ACHN (cell line): ENCODE measurements at regions not wholly inside any gene's neighbourhood (a gene's known extent, or its start where the extent isn't known, plus 50 kb on each side); places are given as distances from the start of the nearest gene placed in this dataset.
"Not testable (repeated sequence)": the region's sequence is repeated elsewhere in the genome, so short reads cannot be mapped to it uniquely, and the experiment has no call there.

Experiments
- DNase-seq: peaks from one replicate; pipeline ENCODE4 v3.0.0-alpha.2; 2015
- in situ Hi-C: cut with HindIII; loops from 2 replicates; pipeline ENCODE4 v1.10.0; 2017; ENCODE audit warnings: low sequenced_read_pairs, low pct_ligation_motif_present, low pct_unique_long_range_greater_than_20kb

DNA sequence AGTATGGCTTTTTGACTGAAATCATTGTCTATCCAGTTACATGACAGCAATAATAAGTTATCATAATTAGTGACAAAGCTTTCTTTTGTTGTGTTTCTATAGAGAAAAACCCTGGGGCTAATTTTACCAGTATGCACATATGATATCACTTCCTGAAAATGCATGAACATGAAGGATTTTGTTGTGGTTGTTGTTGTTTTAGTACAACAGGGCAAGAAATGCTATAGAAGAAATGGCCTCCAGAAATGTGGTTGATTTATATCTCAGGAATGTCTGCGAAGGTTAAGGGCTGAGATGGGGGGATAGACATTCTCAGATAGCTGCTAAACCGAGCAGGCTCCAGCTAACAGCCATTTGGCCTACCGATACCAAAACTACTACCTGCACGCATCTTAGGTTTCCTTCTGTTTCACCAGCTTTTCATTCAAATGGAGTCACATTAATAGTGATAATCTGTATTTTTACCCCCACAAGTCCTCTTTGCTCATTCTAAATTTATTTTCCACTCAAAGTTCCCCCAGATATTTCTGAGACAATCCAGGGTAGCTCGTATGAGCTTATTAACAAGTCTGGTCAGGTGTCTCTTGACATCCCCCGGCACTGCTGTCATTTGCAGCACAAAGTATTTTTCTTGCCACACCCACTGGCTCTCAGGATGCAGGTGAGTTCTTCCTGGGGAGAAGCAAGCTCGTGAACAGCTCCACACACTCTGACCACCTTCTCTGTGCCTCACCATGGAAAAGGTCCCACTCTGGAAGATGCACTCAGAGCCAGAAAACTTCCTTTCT lies 232.4 kb upstream of the GAS1 start:
- in situ Hi-C loops, result no loop called here
- no peak for DNase-seq

DNA sequence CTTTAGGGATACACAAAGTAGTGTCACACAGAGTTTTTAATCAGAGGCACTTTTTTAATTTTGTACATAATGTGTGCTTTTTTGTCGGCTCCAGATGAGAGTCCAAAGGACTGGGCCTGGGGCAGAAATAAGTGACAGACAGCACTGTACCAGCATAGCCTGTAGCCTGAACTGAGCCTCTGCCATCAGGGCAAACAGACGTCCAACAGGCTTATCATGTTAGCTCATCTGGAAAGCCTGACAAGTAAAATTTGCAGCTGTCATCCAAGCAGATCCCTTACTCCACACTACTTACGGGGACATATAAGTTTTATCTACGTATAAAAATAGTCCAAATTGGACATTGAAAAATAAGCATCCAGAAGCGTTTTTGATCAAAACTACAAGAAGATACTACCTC lies 233.1 kb upstream of the GAS1 start:
- in situ Hi-C loops, result no loop called here
- DNase-seq, result no peak

GRCh38 chr9:87180841-87181240 lies 233.5 kb upstream of the GAS1 start:
- DNase-seq, result no peak
- in situ Hi-C loops, result no loop called here

GRCh38 chr9:87181670-87182069 lies 234.4 kb upstream of the GAS1 start:
- in situ Hi-C loops, result no loop called here
- DNase-seq, result no peak

DNA sequence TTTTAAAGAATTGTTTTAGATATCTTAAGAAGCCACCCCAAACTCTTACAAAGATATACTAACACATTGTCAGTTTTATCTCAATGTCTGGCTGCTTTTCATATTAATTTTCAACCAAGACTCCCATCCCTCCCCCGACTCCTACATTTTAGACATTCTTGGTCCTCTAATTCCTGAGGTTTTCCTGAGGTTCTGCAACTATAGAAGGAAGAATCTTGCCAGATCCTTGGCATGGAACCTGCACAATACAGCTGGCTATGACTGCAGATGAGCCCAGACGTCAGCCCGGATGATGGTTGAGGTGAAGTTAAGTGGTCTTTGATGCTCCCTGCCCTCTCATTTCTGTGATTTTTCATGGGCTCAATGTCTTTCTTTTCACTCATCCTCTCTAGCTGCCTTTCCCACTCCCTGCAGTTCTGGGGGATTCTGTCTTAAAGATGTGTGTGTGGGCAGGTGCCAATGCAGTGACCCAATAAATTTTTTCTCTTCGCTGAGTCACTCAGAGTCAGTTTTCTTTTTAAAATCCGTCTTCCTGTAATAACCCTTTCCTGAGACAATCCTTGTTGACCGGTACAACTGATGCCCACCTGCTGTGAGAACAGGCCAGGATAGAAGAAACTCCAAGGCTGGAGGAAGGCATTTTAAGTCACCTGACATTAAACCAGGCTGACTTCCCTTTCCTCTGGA lies 237.8 kb upstream of the GAS1 start:
- DNase-seq, result peak; percentile 29
- in situ Hi-C loops, result no loop called here

DNA sequence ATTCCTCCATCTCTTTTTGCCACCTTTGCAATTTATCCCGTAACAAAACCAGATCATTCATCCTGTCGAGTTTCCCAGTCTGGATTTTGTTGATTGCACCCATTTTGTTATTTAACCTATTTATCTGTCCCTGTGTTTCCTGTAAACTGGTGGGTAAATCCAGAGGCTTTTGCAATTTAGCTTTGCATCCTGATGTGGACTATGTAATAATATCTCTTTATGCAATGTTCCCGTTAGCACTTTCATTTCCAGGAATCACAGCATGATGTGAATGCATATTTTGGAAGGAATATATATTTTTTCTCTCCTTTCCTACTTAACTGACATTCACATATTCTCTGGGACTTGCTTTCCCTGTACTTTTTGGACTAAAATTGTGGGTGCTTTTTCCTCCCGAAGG lies 240.3 kb upstream of the GAS1 start:
- in situ Hi-C loops, result no loop called here
- DNase-seq, result no peak

DNA sequence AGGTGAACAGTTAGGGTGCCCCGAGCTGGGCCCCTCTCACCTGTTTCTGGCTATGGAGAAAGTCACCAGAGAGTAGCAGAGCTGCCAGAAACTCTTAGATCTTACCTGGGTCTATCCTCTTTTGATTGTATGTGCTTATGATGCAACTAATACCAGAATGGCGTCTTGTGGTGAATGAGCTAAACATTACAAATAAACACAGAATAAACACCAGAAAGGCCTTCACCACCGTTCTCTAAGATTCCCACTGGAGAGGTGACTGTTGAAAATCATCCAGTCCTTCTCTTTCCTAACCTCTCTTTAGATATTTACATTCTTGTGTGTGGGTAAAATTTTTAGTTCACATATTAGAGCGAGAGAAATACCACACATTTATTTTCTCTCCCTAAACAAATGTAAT lies 241.7 kb upstream of the GAS1 start:
- in situ Hi-C loops, result no loop called here
- no peak for DNase-seq

GRCh38 chr9:87193151-87193550 lies 245.8 kb upstream of the GAS1 start:
- in situ Hi-C loops, result no loop called here
- no peak for DNase-seq

- peak; percentile 6 for DNase-seq
- in situ Hi-C loops, result no loop called here
These were observed 246.9 kb upstream of the GAS1 start for GRCh38 chr9:87193925-87194868.

DNA sequence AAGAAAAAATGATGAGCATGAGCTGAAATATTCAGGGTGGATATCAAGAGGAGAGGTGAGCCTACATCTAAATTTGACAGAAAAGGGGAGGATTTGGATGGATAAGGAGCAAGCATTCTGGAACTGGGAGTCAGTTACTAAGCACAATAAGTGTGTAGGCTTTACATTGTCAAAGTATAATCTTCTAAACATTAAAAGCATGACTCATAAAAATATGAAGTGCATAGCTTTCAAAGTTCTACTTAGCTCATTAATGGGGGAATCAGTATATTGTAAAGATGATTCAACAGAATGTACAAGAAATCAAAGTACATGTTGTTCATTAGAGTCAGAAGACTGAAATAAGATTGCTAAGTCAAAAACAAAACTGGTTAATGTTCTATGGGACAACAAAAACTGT lies 248.0 kb upstream of the GAS1 start:
- no peak for DNase-seq
- in situ Hi-C loops, result no loop called here

- no peak for DNase-seq
- in situ Hi-C loops, result no loop called here
These were observed 250.2 kb upstream of the GAS1 start for GRCh38 chr9:87197349-87198130.

DNA sequence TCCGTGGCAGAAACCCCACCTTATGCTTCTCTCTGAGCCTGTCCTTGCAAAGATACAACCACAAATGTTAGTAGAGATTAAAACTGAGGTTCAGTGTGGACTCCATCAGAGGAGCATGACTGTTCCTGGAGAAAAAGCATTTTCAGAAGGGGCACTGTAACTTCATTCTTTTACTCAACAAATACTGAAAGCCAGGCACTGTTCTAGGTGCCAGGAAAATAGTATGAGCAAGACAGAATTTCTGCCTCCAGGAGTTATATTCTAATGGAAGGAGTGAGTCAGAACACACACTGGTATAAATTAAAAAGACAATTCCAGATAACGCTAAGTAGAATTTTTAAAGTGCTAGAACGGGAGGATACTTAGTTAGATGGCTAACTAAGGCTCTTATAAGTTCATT lies 251.4 kb upstream of the GAS1 start:
- no peak for DNase-seq
- in situ Hi-C loops, result no loop called here

GRCh38 chr9:87199278-87199677 lies 252.0 kb upstream of the GAS1 start:
- no peak for DNase-seq
- in situ Hi-C loops, result no loop called here

DNA sequence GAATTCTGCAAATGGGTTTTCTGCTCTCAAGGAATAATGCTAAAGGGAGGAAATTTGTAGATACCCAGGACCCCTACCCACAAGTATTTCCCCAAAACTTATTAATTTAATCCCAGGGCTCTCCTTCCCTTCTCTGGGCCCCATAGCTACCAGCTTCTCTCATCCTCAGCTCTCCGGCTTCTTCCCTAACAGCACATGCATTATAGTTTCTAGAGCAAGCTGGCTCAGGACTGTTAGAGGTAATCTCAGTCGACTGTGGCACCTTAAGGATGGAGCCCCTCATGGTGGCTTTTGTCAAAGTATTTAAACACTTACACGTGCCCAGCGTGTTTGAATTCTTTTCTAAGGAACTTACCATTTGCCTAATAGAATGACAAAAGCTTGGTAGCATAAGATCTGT lies 252.5 kb upstream of the GAS1 start:
- DNase-seq, result no peak
- in situ Hi-C loops, result no loop called here

DNA sequence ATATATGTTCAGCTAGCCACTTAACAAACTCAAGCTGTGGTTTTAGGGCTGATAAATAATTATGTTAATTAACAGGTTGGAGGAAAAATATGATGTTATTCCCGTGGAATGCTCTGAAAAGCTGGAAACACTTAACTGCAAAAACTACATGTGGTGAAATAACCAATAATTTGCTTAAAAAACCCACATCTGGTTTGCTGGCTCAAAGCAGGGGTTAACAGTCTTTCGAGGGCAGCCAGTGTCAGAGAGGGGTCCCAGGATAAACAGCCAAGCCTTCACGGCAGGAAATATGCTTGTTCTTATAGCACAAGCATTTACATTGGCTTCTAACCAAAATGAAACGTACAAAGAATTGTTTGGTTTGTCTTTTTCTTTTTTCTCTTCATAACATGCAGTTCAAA lies 254.0 kb upstream of the GAS1 start:
- in situ Hi-C loops, result no loop called here
- no peak for DNase-seq

DNA sequence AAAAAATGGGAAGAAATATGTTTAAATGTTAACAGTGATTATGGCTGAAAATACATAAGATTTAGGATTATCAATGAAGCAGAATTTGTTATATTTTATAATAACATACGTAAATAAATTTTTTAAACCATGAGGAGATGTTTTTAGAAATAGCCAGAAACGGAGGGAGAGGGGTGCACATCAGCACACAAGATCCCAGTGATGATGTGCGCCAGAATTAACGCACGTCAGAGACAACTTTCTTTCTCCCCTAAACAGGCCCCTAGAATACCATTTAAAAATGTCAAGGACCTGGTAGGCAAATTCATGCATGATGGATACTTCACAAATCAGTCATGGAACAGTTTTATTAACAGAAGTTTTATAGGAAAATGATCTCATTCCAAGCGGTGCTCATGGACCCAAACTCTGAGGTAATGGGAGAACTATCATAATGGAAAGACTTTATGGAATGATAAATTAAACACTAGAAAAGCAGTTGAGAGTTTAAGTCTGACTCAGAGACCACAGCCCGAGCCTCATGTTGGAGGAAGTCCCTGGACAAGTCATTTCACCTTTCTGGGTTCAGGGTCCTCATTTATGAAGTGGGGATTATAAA lies 258.9 kb upstream of the GAS1 start:
- no peak for DNase-seq
- in situ Hi-C loops, result no loop called here

DNA sequence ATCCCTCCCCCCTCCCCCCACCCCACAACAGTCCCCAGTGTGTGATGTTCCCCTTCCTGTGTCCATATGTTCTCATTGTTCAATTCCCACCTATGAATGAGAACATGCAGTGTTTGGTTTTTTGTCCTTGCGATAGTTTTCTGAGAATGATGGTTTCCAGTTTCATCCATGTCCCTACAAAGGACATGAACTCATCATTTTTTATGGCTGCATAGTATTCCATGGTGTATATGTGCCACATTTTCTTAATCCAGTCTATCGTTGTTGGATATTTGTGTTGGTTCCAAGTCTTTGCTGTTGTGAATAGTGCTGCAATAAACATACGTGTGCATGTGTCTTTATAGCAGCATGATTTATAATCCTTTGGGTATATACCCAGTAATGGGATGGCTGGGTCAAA lies 263.4 kb upstream of the GAS1 start:
- in situ Hi-C loops, DNase-seq: not testable (repeated sequence)

DNA sequence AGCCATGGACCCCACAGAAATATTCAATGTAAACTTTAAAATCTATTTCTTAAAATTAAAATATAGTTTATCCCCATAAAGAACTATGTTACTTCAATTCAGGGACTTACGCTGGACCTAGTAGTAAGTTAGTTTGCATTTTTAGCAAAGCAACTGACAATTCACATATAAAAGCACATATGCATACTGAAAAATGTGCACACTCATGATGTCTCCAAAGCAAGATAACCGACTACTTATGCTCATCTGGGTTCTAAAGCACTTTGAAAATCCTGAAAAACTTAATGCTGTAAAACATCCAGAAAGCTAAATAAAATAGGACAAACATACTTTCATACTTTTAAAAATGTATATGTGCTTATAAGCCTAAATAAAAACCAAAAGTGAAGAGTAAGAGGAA lies 264.4 kb upstream of the GAS1 start:
- DNase-seq, result no peak
- in situ Hi-C loops, result no loop called here
